Ishikawa (cell line): ENCODE measurements at regions not wholly inside any gene's neighbourhood (a gene's known extent, or its start where the extent isn't known, plus 50 kb on each side); places are given as distances from the start of the nearest gene placed in this dataset.

Source experiments
- CEBPB ChIP-seq: IDR thresholded peaks from 2 replicates; pipeline ENCODE4 v1.6.1; 2012
- CREB1 ChIP-seq: IDR thresholded peaks from 2 replicates; pipeline ENCODE4 v1.6.1; 2012; ENCODE audit warnings: low read depth
- EGR1 ChIP-seq: IDR thresholded peaks from 2 replicates; pipeline ENCODE4 v1.6.1; 2012
- EP300 ChIP-seq: IDR thresholded peaks from 2 replicates; pipeline ENCODE4 v1.6.1; 2012; ENCODE audit warnings: borderline replicate concordance
- FOXM1 ChIP-seq: IDR thresholded peaks from 2 replicates; pipeline ENCODE4 v1.6.1; 2012; ENCODE audit warnings: low read depth, borderline replicate concordance
- NFIC ChIP-seq: IDR thresholded peaks from 2 replicates; pipeline ENCODE4 v1.6.1; 2012
- RAD21 ChIP-seq: IDR thresholded peaks from 2 replicates; pipeline ENCODE4 v1.6.1; 2012; ENCODE audit warnings: low read depth
- REST ChIP-seq: IDR thresholded peaks from 2 replicates; pipeline ENCODE4 v1.6.1; 2012; ENCODE audit warnings: low read depth, mild to moderate bottlenecking
- TAF1 ChIP-seq: IDR thresholded peaks from 2 replicates; pipeline ENCODE4 v1.6.1; 2012; ENCODE audit warnings: low read depth, mild to moderate bottlenecking
- TCF12 ChIP-seq: IDR thresholded peaks from 2 replicates; pipeline ENCODE4 v1.6.1; 2012; ENCODE audit warnings: low read depth
- TEAD4 ChIP-seq: IDR thresholded peaks from 2 replicates; pipeline ENCODE4 v1.6.1; 2012
- YY1 ChIP-seq: IDR thresholded peaks from 2 replicates; pipeline ENCODE4 v1.6.1; 2012; ENCODE audit warnings: low read depth
- ZBTB7A ChIP-seq: IDR thresholded peaks from 2 replicates; pipeline ENCODE4 v1.6.1; 2012; ENCODE audit warnings: low read depth
- TF ChIP-seq, protein P1 (sequence below): IDR thresholded peaks from 2 replicates; pipeline ENCODE4 v1.6.1; 2012
- TF ChIP-seq, protein P2 (sequence below): IDR thresholded peaks from 2 replicates; pipeline ENCODE4 v1.6.1; 2012

DNA sequence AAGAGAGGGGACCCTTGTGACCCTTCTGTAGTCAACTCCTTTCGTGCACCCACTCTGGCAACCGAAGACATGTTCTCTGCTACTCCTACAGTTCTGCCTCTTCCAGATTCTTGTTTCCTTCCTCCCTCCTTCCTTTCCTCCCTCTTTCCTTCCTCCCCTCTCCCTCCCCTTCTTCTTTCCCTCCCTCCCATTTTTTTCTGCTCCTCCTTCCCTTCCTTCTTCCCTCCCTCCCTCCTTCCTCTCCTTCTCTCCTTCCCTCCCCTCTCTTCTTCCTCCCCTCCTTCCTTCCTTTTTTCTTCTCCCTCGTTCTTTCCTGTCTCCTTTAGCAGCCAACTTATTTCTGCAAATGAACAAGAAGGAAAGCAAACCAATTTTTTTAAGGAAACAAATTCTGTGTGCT, 111.5 kb downstream of the NPTX2 start:
- no peak for TF ChIP-seq EP300
- no peak for TF ChIP-seq RAD21
- TF ChIP-seq, protein P1, sequence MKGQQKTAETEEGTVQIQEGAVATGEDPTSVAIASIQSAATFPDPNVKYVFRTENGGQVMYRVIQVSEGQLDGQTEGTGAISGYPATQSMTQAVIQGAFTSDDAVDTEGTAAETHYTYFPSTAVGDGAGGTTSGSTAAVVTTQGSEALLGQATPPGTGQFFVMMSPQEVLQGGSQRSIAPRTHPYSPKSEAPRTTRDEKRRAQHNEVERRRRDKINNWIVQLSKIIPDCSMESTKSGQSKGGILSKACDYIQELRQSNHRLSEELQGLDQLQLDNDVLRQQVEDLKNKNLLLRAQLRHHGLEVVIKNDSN = no peak
- TF ChIP-seq EGR1 = no peak
- no peak for TF ChIP-seq TAF1
- TF ChIP-seq FOXM1 = no peak

DNA sequence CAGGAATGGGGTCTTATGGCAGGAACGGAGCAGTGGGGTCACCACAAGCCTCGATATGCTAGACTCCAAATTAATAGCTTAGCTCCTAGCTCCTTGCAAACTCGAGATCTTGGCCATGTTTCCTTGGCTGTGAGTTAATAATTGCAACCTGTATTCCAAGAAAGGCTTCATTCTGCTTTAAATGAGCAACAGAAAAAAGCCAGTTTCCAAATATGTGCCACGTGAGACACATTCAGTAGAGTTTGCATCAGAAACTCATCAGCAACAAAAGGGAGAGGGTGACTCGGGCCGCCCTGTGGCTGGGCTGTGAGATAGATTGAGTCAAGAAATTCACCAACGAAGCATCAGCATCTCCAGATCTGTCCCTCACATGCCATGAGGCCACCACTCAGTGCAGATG, 112.0 kb downstream of the NPTX2 start:
- TF ChIP-seq TCF12 = no peak
- TF ChIP-seq, protein P2, sequence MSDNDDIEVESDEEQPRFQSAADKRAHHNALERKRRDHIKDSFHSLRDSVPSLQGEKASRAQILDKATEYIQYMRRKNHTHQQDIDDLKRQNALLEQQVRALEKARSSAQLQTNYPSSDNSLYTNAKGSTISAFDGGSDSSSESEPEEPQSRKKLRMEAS = no peak
- TF ChIP-seq FOXM1 = no peak
- no peak for TF ChIP-seq CEBPB
- no peak for TF ChIP-seq TAF1

- no peak for TF ChIP-seq EGR1
- no peak for TF ChIP-seq TEAD4
- TF ChIP-seq EP300 = no peak
- TF ChIP-seq, protein P1 = no peak
- TF ChIP-seq TCF12 = no peak
- TF ChIP-seq ZBTB7A = no peak
- TF ChIP-seq REST = no peak
These were observed 113.2 kb downstream of the NPTX2 start for GRCh38 chr7:98730326-98730725.

GRCh38 chr7:98731651-98732050, 114.6 kb downstream of the NPTX2 start:
- TF ChIP-seq TCF12 (no peak), YY1 (no peak), TEAD4 (no peak), EP300 (no peak), RAD21 (no peak), EGR1 (no peak), TAF1 (no peak), FOXM1 (no peak), ZBTB7A (no peak), NFIC (no peak), CREB1 (no peak), CEBPB (no peak), REST (no peak)
- TF ChIP-seq, protein P2 = no peak
- TF ChIP-seq, protein P1 = no peak

- TF ChIP-seq ZBTB7A (no peak), EGR1 (no peak), RAD21 (peak; percentile 48), YY1 (peak; percentile 26; the same call in 1 of the 2 replicates), CEBPB (no peak), FOXM1 (no peak), NFIC (no peak), TCF12 (no peak), CREB1 (no peak), REST (no peak), EP300 (no peak), TAF1 (no peak)
- TF ChIP-seq, protein P1 = 0 out of 2 replicates have a peak, but pooled peaks have one; percentile 18
- TF ChIP-seq, protein P2 = no peak; the same call in 1 of the 2 replicates
These were observed 116.0 kb downstream of the NPTX2 start for GRCh38 chr7:98733036-98733435.
